HG03342 (cell line): ENCODE measurements at regions not wholly inside any gene's neighbourhood (a gene's known extent, or its start where the extent isn't known, plus 50 kb on each side); places are given as distances from the start of the nearest gene placed in this dataset.

Experiments used
- ATAC-seq: cut with Tn5 transposase; IDR thresholded peaks from one replicate; pipeline ENCODE4 v1.9.1; 2021; ENCODE audit warnings: mild to moderate bottlenecking, moderate library complexity; ENCODE audit not compliant: unreplicated experiment

DNA sequence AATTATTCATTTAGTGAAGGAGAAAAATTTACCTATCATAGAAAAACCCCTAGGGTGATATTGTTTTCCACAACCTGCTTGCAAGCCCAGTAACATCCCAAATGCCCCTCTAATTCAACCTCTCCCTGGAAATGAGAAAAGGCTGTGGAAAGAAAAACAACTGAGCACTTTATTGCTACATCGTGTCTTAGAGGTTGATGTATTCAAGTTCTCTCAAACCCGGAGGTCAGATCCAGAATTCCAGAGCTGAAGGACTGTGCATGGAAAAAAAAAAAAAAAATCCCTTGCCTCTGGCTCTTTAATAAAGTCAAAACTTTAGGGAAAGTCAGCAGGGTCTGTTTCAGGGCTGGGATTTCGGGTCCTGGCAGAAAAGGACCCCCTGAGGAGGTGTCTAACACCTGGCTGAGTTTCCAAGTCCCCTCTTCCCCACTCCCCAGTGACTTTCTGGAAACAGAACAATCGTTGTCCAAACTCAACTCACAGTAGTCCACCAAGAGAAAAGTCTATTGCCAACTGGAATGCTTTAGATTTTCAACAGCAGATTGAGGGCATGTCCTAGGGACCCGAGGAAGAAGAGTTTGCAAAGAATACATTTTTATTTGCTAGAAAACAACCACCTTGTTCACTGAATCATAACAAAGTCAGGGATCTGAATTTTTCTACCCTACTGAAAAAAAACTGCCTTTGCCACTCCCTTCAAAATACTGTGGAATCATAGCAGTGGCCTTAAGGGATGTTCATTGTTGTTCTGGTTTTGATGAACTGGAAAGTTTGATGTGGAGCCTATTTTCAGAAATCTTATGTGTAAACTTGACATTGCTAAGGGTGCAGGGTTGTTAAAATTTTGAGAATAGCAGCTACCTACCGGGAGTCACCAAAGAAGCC lies 207.5 kb upstream of the ADAMTS9 start:
- ATAC-seq = no peak

DNA sequence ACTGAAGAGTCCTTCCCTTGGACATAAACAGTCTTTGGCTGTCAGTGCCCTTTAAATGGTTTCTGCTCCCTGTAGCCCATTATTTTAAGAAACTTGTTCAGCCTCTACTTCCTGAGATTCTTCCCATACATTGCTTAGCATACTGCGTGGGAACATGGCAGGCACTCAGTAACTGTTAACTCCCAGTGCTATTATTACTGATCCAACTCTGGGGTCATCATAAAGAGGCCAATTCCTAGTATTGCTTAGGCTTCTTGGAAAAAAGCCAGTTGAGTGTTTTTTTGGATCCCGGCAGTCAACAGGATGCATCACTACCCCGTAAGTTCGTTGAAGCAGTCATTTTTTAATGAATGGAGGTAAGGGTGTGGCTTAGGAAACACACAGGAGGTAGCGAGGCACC lies 206.2 kb upstream of the ADAMTS9 start:
- no peak for ATAC-seq

GRCh38 chr3:64892671-64893309 lies 205.0 kb upstream of the ADAMTS9 start:
- ATAC-seq = no peak

DNA sequence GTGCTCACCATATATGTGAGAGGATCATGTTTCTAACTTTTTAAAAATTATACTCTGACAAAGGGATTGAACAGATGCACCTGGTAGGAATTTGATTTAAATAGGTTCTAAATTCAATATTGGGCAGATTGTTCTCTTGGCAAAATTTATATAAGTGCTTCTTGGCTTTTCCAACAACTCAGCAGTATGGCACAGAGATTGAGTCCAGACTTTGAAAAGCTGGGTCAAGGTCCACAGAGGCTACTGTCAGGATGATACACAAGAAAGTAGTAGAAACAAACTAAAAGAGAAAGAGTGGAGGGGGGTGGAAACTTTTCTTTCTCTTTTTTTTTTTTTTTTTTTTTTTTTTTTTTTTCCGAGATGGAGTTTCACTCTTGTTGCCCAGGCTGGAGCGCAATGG lies 203.2 kb upstream of the ADAMTS9 start:
- ATAC-seq = no peak

- ATAC-seq = no peak
These were observed 202.7 kb upstream of the ADAMTS9 start for GRCh38 chr3:64890466-64890865.

DNA sequence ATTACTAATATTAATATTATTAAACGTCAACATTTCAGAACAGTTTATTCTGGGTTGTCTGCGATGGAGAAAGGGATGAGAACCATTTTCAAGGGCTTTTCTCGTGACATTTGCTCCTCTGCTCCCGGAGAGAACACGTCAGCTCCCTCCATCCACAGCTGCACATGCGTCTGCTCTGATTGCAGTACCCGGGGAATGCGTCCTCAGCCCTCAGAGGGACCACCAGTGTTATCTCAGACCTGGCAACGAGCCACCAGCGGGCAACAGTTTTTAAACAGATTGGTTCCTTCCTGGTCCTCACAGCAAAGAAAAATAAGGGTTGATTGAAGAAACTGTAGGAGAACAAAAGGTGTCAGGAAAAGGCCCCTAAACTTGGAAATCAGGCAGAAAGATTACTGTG lies 202.2 kb upstream of the ADAMTS9 start:
- no peak for ATAC-seq

DNA sequence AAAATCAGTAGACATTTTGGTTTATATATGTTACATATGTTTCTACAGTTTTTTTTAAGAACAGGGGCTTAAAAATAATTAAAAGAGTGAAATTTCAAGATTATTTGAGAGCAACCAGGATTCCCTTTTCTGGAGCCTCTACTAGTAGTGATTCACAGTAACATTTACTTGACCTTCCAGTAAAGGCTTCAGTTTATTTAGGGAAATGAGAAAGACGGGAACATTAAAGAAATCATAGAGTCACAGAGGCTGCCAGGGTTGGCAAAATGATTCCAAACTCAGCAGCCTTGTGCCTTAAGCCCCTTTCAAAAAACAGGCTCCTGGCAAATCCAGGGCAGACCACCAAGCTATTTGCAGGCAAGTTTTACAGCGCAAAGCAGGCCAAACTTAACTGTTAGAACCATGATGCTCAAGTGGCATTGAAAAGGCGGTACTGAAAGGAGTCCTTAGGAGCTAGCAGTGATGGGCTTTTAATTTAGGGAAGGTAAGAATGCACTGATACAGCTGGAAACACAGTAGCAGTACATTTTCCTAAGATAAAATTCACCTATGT lies 201.1 kb upstream of the ADAMTS9 start:
- ATAC-seq = no peak

GRCh38 chr3:64888165-64888564 lies 200.4 kb upstream of the ADAMTS9 start:
- no peak for ATAC-seq

- ATAC-seq = no peak
These were observed 197.3 kb upstream of the ADAMTS9 start for GRCh38 chr3:64885055-64885454.

DNA sequence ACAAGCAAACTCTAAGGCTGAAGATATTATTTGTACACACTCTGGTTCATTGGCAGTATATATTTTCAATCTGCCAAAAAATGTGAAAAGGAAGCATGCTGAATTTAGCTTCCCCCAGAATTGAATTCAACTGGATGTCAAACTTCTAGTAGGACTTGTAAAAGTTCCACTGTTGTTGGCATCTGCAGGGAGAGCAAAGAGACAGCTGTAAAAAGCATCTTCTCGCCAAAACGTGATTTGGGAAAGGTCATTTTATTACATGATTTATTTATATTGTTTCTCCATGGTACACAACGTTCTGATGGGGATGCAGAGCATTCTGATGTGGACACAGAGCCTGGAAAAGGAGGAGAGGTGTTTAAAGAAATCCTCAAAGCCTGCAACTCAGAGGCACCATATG lies 196.7 kb upstream of the ADAMTS9 start:
- no peak for ATAC-seq

DNA sequence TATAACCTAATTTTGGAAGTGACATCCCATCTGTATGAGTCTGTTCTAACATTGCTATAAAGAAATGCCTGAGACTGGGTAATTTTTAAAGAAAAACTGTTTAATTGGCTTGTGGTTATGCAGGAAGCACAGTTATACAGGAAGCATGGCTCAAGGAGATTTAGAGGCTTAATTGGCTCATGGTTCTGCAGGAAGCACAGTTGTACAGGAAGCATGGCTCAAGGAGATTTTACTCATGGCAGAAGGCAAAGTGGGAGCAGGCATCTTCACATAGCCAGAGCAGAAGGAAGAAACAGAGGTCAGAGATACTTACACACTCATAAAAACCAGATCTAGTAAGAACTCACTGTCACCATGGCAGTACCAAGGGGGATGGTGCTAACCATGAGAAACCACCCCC lies 193.1 kb upstream of the ADAMTS9 start:
- no peak for ATAC-seq

GRCh38 chr3:64878362-64878761 lies 190.6 kb upstream of the ADAMTS9 start:
- ATAC-seq = no peak

DNA sequence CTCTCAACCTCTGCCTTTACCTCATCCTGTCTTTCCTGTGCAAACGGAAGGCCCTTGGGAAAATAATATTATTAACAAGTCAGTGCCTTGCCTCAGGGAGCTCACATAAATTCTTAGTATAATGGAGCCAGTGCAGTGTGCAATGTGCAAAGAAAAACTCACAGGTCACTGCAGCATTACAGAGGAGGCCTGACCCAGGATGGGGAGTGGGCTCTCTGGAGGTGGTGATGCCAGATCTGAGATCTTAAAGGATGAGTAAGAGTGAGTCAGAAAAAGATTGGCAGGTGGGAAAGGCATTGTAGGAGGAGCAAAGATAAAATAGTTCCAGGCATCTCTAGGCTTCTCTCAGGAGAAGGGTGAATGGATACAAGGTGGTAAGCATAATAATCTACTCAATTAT lies 185.6 kb upstream of the ADAMTS9 start:
- no peak for ATAC-seq

- no peak for ATAC-seq
These were observed 184.5 kb upstream of the ADAMTS9 start for GRCh38 chr3:64872345-64872744.

DNA sequence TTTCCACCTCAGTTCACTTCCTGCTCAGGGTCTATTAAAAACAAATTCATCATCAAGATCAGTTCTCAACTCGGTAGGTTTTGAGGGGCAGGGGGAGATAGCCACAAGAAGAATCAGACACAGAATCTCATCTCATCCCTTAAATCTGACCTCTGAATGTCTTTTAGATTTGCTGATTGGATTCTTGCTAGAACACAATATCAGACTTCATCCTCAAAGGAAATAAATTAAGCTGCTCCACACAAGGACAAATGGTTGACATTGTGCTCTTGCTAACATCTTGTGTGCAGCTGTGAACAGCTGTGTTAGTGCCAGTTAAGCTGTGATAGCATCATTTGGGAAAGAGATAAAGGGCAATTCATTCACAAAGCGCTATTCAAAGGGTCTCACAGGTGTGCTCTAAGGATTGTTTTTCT lies 184.0 kb upstream of the ADAMTS9 start:
- no peak for ATAC-seq

DNA sequence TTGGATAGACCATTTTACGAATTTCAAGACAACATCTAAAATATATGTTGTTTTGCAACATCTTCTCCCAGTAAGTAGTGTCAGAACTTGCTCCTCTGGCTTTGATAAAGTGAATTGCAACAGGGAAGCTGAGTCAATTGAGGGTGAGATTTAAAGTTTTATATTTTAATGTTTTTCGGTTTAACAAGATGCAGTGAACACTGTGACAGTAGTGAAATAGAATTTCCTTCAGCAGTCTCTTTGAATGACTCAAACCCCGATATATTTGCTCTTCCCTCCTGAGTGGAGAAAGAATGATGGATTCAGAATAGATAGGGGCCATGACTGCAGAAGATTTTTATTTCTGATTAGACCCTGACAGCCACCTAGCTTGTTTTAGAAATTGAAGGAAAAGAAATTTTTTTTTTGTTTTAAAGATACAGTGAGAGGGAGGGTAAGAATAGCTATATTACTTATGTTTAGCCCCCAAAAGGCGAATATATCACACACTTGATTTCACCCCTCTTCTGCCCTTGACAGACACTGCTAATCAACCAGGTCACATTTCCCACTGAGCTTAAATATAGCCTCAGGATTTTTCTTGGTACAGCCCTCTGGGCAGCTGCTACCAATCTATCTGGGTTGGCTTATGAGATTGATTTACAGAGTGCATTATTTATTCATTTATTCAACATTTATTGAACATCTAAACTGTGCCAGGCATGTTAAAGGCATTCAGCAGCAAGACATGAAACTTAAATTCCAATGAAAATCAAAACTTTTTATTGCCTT lies 183.3 kb upstream of the ADAMTS9 start:
- no peak for ATAC-seq

GRCh38 chr3:64867224-64867623 lies 179.4 kb upstream of the ADAMTS9 start:
- no peak for ATAC-seq

GRCh38 chr3:64865839-64866570 lies 178.2 kb upstream of the ADAMTS9 start:
- ATAC-seq = no peak

DNA sequence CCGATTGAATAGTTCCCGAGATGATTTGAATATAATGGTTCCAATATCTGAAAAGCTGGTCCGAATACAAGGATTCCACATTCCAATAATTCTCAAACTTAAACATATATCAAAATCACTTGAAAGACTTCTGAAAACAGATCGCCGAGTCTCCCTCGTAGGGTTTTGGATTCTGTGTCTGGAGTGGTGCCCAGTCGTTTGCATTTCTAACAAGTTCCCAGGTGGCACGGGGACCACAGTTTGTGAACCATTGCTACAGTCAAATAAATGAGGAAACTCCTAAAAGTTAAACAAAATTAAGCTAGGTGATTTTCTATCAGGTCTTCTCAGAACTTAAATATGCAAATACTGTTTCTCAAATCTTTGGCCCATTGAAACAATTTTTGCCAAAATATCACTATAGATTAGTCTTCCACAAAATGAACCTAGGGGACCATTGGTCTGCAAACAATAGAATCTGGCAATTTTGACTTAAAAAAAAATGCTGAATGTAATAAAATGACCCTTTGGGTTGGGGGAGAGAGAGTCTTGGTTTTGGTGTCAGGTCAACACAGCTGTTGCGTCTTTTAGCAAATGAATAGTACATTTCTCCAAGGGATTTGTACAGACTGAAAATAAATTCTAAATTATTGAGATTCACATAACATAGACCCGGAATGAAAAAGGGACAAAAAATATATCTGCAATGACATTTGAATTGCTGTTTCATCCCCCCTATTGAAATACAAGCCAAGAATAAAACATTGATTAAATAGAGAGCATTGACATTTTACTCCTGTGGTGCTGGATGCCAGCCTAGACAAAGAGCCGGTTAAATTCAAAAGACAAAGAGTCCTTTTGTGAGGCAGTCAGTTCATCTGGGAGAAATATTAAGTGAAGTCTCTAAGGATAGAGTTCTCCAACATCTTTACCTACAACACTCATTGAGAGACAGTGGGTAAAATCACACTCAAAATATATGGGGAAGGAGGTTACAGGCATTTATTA lies 175.7 kb upstream of the ADAMTS9 start:
- ATAC-seq = no peak

DNA sequence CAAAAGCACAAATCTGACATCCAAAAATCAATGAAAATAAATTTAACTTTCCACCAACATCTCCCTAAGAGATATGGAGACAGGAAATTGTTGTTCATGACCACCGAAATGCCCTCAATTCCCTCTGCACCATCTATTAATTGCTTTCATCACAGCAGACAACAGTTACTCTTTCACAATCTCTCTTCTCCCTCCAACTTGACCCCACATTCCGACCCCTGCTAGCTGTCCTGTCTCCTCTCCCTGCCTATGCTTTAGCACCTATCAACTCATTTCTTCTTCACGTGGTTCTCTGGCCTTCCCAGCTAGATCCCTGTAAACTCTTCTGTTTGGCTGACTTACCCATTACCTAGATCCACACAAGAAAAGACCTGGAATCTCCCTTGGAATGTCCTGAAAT lies 173.9 kb upstream of the ADAMTS9 start:
- ATAC-seq = no peak
